ENCODE measurements at regions not wholly inside any gene's neighbourhood (a gene's known extent, or its start where the extent isn't known, plus 50 kb on each side); places are given as distances from the start of the nearest gene placed in this dataset.

DNA sequence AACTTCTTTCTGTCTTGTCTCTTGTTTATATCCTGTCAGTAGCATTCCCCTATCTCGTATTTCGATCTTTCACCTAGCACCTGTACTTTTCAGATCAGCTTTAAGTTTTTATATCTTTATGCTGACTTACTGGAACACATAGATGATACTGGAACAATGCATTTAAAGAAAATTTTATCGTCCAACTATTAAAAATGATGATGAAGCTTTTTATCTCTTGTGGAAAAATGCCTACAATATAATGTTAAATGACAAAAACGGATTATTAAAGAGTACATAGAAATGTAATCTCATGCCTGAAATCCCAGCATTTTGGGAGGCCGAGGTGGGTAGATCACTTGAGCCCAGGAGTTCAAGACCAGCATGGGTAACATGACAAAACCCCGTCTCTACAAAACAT is 139.5 kb downstream of the ZPLD1 start:
- DNase-seq (ENCODE audit: low spot score), result no peak
- TF ChIP-seq, protein P1, sequence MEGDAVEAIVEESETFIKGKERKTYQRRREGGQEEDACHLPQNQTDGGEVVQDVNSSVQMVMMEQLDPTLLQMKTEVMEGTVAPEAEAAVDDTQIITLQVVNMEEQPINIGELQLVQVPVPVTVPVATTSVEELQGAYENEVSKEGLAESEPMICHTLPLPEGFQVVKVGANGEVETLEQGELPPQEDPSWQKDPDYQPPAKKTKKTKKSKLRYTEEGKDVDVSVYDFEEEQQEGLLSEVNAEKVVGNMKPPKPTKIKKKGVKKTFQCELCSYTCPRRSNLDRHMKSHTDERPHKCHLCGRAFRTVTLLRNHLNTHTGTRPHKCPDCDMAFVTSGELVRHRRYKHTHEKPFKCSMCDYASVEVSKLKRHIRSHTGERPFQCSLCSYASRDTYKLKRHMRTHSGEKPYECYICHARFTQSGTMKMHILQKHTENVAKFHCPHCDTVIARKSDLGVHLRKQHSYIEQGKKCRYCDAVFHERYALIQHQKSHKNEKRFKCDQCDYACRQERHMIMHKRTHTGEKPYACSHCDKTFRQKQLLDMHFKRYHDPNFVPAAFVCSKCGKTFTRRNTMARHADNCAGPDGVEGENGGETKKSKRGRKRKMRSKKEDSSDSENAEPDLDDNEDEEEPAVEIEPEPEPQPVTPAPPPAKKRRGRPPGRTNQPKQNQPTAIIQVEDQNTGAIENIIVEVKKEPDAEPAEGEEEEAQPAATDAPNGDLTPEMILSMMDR (IDR thresholded peaks at IDR 0.05; ENCODE audit: extremely low read depth, missing control alignments), result no peak

DNA sequence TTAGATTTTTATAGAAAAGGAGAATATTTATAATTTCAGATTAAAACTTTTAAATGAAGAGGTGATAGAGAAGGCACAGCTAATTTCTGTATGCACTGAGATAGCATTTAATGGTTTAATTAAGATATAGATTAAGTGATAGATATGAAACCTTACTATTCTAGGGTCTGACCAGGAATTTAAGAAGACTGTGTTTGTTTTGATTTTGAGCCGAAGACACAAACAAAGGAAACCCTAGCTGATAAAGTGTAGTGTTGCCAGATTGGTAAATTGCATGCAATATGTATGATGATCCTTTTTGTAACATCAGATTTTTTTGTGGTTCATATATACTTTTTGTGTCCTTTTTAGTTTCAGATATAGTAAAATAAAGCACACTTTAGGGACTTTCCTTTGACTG is 141.8 kb downstream of the ZPLD1 start:
- TF ChIP-seq, protein P1 (IDR thresholded peaks at IDR 0.05; ENCODE audit: extremely low read depth, missing control alignments), result no peak
- DNase-seq (ENCODE audit: low spot score), result no peak

DNA sequence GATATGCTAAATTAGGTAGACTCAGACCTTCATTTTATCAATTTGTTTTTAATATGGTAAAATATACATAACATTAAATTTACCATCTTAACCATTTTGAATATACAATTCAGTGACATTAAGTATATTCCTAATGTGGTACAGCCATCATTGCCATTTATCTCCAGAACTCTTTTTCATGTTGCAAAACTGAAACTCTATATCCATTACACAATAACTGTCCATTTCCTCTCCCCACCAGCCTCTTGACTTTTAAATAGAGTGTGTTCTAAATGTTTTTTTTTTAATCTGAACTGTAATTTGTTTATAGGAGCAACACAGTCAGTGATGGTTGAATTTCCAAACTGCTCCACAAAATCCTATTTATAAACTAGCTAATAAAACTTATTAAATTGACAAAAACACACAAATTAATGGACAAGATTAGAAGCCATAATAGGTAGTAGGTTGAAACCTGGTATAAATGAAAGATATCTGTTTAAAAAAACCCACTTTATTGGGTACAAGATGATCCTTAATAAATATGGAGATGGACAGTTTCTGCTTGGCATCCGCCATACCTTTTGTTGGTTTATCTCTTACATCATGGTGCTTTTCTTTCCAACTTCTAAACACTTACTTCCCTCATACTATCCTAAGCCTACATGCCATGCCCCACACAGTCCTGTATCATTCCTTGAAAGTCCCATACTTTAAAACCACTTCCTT is 142.4 kb downstream of the ZPLD1 start:
- no peak for DNase-seq (ENCODE audit: low spot score)
- TF ChIP-seq, protein P1 (IDR thresholded peaks at IDR 0.05; ENCODE audit: extremely low read depth, missing control alignments), result no peak

DNA sequence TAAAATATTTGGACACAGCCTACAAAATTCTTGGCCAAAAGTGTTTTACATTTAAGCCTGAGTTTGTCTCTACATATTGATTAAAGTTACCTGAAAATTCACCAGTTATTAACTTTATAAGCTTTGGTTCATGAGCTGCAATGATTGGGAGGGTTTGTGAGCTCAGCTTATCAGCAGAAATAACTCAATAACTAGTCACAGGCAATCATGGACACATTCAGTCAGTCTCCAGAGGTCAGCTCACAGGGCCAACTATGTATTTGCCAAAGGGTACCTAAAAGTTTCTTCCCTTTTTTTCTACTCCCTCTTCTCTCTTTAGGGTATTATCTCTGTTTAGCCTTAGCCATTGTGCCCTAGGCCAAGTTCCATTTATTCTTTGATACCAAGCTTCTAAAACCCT is 145.9 kb downstream of the ZPLD1 start:
- TF ChIP-seq, protein P1 (IDR thresholded peaks at IDR 0.05; ENCODE audit: extremely low read depth, missing control alignments), result no peak
- no peak for DNase-seq (ENCODE audit: low spot score)

DNA sequence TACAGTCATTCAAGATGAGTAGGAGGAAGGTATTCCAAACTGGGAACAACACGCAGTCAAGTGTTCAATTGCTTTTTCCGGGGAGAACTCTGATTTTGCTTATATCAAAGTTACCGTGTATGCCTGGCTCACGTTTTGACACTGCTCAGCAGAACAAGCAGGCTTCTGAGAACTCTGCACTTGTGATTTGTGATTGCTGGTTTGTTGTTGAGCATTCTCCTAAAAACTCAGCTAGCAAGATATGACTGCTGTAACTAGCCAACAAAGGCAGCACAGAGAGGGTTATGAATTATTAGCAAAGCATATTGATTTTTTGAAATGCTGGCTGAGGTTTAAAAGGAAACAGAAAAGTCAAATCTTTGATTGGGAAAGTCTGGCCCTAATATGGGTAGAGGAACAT is 151.7 kb downstream of the ZPLD1 start:
- DNase-seq (ENCODE audit: low spot score), result no peak
- TF ChIP-seq, protein P1 (IDR thresholded peaks at IDR 0.05; ENCODE audit: extremely low read depth, missing control alignments), result no peak

DNA sequence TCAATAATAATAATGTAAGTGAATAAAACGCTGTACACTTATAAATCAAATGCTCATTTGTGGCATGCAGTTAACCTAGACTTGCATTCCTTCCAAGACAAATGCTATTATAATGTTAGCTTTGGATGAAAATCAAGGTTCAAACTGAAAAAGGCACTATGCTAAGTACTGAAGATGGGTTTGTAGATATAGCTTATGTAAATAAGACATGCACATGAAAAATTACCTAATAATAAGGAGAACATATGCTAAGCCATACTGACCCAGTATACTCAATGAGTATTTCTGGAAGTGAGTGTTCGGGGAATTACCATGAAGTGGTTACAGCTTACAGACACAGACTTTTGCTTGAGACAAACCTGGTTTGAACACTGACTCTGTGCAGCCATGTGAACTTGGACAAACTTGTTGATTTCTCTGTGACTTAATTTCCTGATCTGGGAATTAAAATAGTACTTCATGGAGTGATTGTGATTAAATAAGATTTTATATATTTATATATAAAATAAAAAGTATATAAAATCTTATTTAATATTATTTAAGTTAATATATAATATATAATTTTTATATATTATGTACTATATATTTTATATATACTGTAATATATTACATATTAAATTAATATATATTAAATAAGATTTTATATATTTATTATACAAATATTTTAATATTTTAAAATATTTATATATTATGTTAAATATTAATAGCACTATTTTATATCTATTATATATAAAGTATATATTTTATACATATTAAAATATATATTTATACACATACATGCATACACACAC is 159.2 kb downstream of the ZPLD1 start:
- DNase-seq (ENCODE audit: low spot score), result no peak
- TF ChIP-seq, protein P1 (IDR thresholded peaks at IDR 0.05; ENCODE audit: extremely low read depth, missing control alignments), result no peak

DNA sequence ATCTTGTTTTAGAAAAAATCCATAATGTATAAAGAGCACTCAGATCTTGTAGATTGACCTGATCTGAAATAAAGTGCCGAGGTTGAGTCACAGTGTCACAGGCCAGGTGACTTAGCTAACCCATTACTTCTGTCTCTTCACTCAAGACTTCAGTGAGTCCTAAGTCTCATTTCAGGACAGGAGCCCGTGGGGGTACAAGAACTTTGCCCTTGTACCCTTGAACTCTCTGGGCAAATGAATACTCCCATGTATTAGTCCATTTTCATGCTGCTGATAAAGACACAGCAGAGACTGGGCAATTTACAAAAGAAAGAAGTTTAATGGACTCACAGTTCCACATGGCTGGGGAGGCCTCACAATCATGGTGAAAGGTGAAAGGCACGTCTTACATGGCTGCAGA is 160.2 kb downstream of the ZPLD1 start:
- TF ChIP-seq, protein P1 (IDR thresholded peaks at IDR 0.05; ENCODE audit: extremely low read depth, missing control alignments), result no peak
- DNase-seq (ENCODE audit: low spot score), result no peak

Data from GM20000 (cell line).